HAP-1 (cell line): ENCODE measurements at regions not wholly inside any gene's neighbourhood (a gene's known extent, or its start where the extent isn't known, plus 50 kb on each side); places are given as distances from the start of the nearest gene placed in this dataset.

ENCODE experiments used
- DNase-seq, 2 experiments: peaks; one replicate each; pipeline ENCODE4 v3.0.0-alpha.2; 2016 to 2020; ENCODE audit warnings: low spot score in 2 of 2
- H3K27me3 ChIP-seq: fragments of 250-450 bp; sonication (Bioruptor Pico); 2 replicates; pipeline ENCODE4 v1.5.1; 2020; ENCODE audit warnings: low read depth, mild to moderate bottlenecking, moderate library complexity
- H3K36me3 ChIP-seq: fragments of 250-450 bp; sonication (Bioruptor Pico); replicated peaks from 2 replicates; pipeline ENCODE4 v1.5.1; 2020; ENCODE audit warnings: mild to moderate bottlenecking
- H3K4me1 ChIP-seq: fragments of 250-450 bp; sonication (Bioruptor Pico); 2 replicates; pipeline ENCODE4 v1.5.1; 2020; ENCODE audit warnings: mild to moderate bottlenecking
- H3K4me3 ChIP-seq: fragments of 250-450 bp; sonication (Bioruptor Pico); 2 replicates; pipeline ENCODE4 v1.5.1; 2020; ENCODE audit warnings: mild to moderate bottlenecking, moderate library complexity
- H3K9me3 ChIP-seq: fragments of 250-450 bp; sonication (Bioruptor Pico); 2 replicates; pipeline ENCODE4 v1.5.1; 2020; ENCODE audit warnings: mild to moderate bottlenecking, moderate library complexity
- in situ Hi-C: fragments of 300-500 bp; cut with MboI; formaldehyde crosslinking; loops from 3 replicates; pipeline ENCODE4 v1.14.3; 2020; ENCODE audit warnings: low sequenced_read_pairs, inconsistent platforms, mixed read lengths

GRCh38 chr20:11181966-11182365 is 508.2 kb upstream of the JAG1 start:
- no peak for DNase-seq
- Histone ChIP-seq H3K36me3 (no peaks in the 10 kb centered on the region), H3K27me3 (no peaks in the 10 kb centered on the region), H3K9me3 (peaks cover 11% of the 10 kb centered on the region), H3K4me1 (no peaks in the 10 kb centered on the region), H3K4me3 (no peak overlapping the region)
- in situ Hi-C loops: no loop called here

DNA sequence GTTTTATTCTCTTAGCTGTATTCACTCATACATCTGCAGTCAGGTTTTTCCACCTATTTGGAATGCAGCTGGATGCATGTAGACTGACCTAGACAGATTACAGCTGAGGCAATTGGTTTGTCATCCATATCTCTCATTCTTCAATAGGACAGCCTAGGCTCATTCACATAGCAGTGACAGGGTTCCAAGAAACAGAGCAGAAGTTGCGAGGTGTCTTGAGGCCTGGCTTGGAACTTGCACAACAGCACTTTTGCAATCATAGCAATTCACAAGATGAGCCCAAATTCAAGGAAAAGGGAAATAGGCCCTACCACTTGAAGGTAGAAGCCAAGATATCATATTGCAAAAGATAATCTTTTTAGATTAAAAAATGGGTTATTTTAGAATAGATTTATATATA is 508.9 kb upstream of the JAG1 start:
- in situ Hi-C loops: no loop called here
- H3K4me3 ChIP-seq: no peak overlapping the region
- no peaks in the 10 kb centered on the region for H3K36me3 ChIP-seq
- H3K9me3 ChIP-seq: peaks cover 11% of the 10 kb centered on the region
- no peaks in the 10 kb centered on the region for H3K27me3 ChIP-seq
- DNase-seq: no peak
- H3K4me1 ChIP-seq: no peaks in the 10 kb centered on the region

- Histone ChIP-seq H3K4me1 (no peaks in the 10 kb centered on the region), H3K36me3 (no peaks in the 10 kb centered on the region), H3K9me3 (peaks cover 8% of the 10 kb centered on the region), H3K27me3 (no peaks in the 10 kb centered on the region), H3K4me3 (no peak overlapping the region)
- in situ Hi-C loops: no loop called here
- DNase-seq: no peak
Measured at GRCh38 chr20:11186301-11187008, 512.7 kb upstream of the JAG1 start.

GRCh38 chr20:11188843-11189603 is 515.2 kb upstream of the JAG1 start:
- Histone ChIP-seq H3K27me3 (no peaks in the 10 kb centered on the region), H3K36me3 (no peaks in the 10 kb centered on the region), H3K4me3 (no peak overlapping the region), H3K4me1 (no peaks in the 10 kb centered on the region), H3K9me3 (peaks cover 8% of the 10 kb centered on the region; the same call in 1 of the 2 replicates)
- in situ Hi-C loops: no loop called here
- DNase-seq: no peak

DNA sequence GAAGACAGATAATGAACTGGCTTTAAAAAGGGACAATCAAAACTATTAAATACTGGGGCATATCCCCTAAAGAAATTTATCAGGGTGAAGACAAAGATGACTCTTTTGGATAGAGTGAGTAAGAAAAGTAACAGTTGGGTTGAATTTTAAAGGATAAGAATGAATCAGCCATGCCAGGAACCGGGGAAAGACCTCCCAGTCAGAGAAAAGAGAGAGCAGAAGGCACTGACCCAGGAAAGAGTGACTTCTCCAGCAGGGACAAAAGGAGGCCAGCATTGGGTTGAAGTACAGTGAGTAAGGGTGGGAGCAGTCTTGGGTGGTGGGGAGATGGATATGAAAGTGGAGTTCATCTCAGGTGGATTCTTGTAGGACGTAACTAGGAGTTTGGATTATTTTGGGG is 516.9 kb upstream of the JAG1 start:
- H3K27me3 ChIP-seq: no peaks in the 10 kb centered on the region
- no peak for DNase-seq
- H3K9me3 ChIP-seq: 0 out of 2 replicates have a peak, but pooled peaks cover under 1% of the 10 kb centered on the region
- H3K4me3 ChIP-seq: no peak overlapping the region
- no peaks in the 10 kb centered on the region for H3K36me3 ChIP-seq
- in situ Hi-C loops: no loop called here
- H3K4me1 ChIP-seq: no peaks in the 10 kb centered on the region

GRCh38 chr20:11192106-11192505 is 518.3 kb upstream of the JAG1 start:
- Histone ChIP-seq H3K4me1 (no peaks in the 10 kb centered on the region), H3K27me3 (no peaks in the 10 kb centered on the region), H3K4me3 (no peak overlapping the region), H3K9me3 (no peaks in the 10 kb centered on the region), H3K36me3 (no peaks in the 10 kb centered on the region)
- in situ Hi-C loops: no loop called here
- DNase-seq: no peak

DNA sequence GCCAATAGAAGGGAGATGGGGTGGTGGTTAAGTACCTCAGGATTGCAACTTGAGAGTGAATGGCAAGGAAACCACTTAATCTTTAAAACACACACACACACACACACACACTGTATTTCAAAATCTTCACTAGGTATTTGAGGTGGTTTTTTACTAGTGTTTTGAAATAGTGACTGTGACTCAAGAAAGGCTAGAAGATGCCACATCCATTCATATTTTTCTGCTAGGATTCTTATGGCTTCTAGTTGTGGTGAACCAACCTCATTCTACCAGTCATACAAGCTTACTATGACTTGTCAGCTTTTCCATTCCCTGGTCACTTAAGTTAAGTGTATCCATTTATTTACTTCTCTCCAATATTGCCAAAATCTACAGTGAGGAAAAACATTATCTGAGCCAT is 519.4 kb upstream of the JAG1 start:
- in situ Hi-C loops: no loop called here

DNA sequence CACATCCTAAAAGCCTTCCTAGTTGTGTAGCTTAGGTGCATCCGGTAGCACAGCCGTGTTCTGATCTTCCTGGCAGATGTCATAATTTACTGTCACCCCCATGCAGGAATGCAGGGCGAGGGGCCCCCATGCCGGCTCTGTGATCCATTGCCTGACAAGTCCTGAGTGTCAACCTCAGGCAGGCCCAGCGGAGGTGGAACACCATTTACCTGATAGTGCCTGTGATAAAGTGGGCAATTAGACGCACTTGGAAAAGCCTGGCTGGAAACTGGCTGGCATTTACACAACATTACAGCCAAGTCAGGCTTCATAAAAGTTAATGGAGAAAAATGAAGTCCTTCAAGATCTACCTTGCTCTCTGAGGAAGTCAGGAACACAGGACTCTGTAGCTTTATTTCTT is 521.4 kb upstream of the JAG1 start:
- Histone ChIP-seq H3K4me3 (no peak overlapping the region), H3K27me3 (no peaks in the 10 kb centered on the region)
- no peak for DNase-seq

More for the DNA sequence above, 519.4 kb upstream of the JAG1 start:
- H3K4me3 ChIP-seq: no peak overlapping the region
- H3K27me3 ChIP-seq: no peaks in the 10 kb centered on the region
- H3K36me3 ChIP-seq: no peaks in the 10 kb centered on the region
- H3K4me1 ChIP-seq: no peaks in the 10 kb centered on the region
- H3K9me3 ChIP-seq: no peaks in the 10 kb centered on the region
- DNase-seq: no peak

DNA sequence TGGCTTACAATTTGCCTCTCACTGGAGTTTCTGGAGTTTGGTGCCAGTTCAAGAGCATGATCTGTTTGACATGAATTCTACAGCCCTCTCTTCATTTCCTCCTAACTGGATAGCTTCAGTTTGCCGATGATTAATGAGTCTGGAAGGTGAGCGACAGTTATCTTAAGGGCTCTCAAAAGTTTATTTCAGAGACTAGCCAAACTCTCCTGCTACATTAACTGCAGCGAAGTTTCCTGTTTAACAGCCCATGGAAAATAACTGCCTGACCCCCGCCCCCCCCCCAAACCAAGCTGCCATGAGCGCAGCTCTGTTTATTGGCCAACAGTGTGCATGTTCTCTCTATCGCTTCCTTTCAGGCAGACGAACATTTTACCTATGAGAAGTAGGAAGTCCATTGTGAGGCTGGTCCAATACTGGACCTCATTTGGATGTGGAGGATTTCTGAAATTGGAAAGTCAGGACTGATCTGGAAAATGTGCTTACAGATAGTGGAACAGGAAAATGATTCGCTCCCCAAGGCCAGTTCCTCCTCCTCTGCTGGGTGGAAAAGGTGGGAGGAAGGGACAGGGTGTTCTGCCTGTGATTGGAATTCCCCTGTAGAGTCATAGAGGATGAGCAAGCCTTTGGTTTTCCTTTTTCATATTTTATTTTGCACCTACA is 522.2 kb upstream of the JAG1 start:
- DNase-seq: no peak
- Histone ChIP-seq H3K27me3 (no peaks in the 10 kb centered on the region), H3K4me3 (no peak overlapping the region), H3K9me3 (no peaks in the 10 kb centered on the region), H3K4me1 (no peaks in the 10 kb centered on the region), H3K36me3 (no peaks in the 10 kb centered on the region)
- in situ Hi-C loops: no loop called here

More for the DNA sequence above, 521.4 kb upstream of the JAG1 start:
- H3K4me1 ChIP-seq: no peaks in the 10 kb centered on the region
- no peaks in the 10 kb centered on the region for H3K36me3 ChIP-seq
- in situ Hi-C loops: no loop called here
- no peaks in the 10 kb centered on the region for H3K9me3 ChIP-seq

DNA sequence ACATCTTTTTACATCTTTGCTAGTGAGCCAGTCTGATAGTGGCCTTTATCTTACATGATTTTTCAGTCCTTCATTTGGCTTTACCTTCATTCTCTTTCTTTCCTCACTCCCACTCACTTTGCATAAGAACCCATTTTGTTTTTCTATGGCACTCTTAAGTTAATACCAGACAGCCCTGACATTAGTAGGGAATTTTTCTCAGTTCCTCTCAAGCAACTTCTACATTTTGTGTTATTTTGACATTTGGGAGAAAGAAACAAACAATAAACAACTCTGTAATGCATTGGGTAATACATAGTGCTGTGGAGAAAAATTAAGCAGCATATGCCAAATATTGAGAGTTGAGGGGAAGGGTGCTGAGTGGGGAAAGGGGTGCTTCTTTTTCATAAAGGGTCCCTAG is 524.1 kb upstream of the JAG1 start:
- no peak overlapping the region for H3K4me3 ChIP-seq
- in situ Hi-C loops: no loop called here

GRCh38 chr20:11200423-11200822 is 526.6 kb upstream of the JAG1 start:
- Histone ChIP-seq H3K9me3 (no peaks in the 10 kb centered on the region), H3K36me3 (no peaks in the 10 kb centered on the region), H3K4me1 (no peaks in the 10 kb centered on the region; the same call in 1 of the 2 replicates), H3K4me3 (no peak overlapping the region), H3K27me3 (no peaks in the 10 kb centered on the region)
- DNase-seq: no peak
- in situ Hi-C loops: no loop called here

More for the DNA sequence above, 524.1 kb upstream of the JAG1 start:
- Histone ChIP-seq H3K9me3 (no peaks in the 10 kb centered on the region), H3K27me3 (no peaks in the 10 kb centered on the region), H3K36me3 (no peaks in the 10 kb centered on the region), H3K4me1 (no peaks in the 10 kb centered on the region)
- no peak for DNase-seq

DNA sequence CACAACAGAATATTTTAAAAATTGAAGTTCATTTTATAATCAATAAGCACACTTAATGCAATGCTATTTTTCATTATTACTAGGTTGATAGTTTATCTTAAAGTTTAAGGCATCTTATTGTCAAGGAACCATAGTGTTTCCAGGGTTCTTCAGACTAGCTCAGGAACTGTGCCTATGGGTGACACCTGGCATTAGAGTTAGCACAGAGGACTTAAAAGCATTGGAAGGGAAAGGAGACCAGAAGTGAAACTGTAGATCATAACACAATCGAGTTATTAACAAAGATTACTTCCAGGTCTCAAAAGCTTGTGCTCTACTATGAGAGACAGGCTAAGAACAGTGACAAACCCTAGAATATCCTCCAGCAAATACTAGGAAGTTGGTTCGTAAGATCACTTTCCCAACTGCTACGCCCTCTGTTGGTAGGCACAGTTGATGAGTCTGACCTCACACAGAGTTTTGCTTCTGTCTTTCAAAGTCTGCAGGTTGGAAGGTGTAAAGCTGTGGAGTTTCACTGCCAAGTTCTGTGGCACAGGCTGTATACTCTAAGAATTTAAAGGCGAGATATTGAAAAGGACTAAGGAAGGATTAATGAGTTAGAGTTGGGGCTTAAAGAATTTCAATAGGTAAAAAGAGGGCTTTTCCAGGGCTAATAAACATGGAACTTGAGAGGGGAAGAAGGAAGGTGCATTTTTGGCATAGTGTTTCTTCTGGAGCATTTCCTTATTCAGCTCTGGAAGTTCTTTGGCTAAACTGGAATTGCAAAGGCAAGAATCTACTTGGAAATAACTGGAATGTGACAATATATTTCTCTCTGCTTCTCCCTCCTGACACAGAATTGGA is 531.3 kb upstream of the JAG1 start:
- Histone ChIP-seq H3K27me3 (no peaks in the 10 kb centered on the region), H3K4me3 (no peak overlapping the region), H3K36me3 (no peaks in the 10 kb centered on the region), H3K4me1 (no peaks in the 10 kb centered on the region; the same call in 1 of the 2 replicates), H3K9me3 (no peaks in the 10 kb centered on the region)
- peak; percentile 60 to 68 for DNase-seq
- in situ Hi-C loops: no loop called here

DNA sequence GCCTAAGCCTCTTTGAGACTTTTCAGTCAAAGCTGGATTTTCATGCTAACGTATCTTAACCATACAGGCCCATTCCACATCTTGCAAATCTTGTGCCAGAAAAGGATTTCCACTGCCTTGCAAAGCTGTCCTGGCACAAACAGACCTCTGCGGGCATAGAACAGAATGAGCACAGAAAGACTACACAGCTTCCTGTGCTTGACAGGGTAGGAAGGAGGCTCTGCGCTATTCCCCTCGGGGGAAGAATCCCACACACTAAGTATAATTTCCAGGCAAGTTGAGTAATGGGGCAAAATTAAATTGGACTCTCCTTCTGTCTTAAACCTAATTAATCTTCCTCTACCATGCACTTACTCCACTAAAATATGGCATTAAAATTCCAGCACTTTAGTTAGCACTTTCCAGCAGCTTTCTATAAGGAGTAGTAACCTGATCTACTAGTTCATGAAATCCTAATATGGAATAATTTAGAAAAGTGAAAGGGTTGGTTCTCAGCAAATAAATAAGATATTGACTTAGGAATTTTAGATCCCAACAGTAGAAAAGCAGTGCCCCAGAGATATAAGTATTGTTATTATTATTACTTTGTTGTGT is 532.1 kb upstream of the JAG1 start:
- Histone ChIP-seq H3K4me3 (no peak overlapping the region), H3K36me3 (no peaks in the 10 kb centered on the region), H3K27me3 (no peaks in the 10 kb centered on the region), H3K4me1 (no peaks in the 10 kb centered on the region; the same call in 1 of the 2 replicates), H3K9me3 (no peaks in the 10 kb centered on the region)
- no peak for DNase-seq
- in situ Hi-C loops: no loop called here
